Effector memory CD8-positive, alpha-beta T cell (primary cell): ENCODE measurements at regions not wholly inside any gene's neighbourhood (a gene's known extent, or its start where the extent isn't known, plus 50 kb on each side); places are given as distances from the start of the nearest gene placed in this dataset.

Experiments used
- ATAC-seq: fragments of 150-1000 bp; cut with Tn5 transposase; replicated peaks from 2 replicates; pipeline ENCODE4 v1.10.0; 2021; ENCODE audit warnings: mild to moderate bottlenecking, moderate library complexity
- DNase-seq, 3 experiments: peaks; one replicate each; pipeline ENCODE4 v3.0.0; 2021
- H3K27ac Mint-ChIP-seq, 2 donors: one replicate each; pipeline ENCODE4 v1.8.0; 2022; ENCODE audit warnings: mild to moderate bottlenecking in 2 of 2, mixed read lengths in 2 of 2, moderate library complexity in 2 of 2
- H3K27me3 Mint-ChIP-seq, 2 donors: one replicate each; pipeline ENCODE4 v1.8.0; 2022; ENCODE audit warnings: mixed read lengths in 2 of 2
- H3K36me3 Mint-ChIP-seq: one replicate; pipeline ENCODE4 v1.8.0; 2022; ENCODE audit warnings: mild to moderate bottlenecking, moderate library complexity, mixed read lengths; ENCODE audit not compliant: insufficient read depth
- H3K4me1 Mint-ChIP-seq, 2 donors: one replicate each; pipeline ENCODE4 v1.8.0; 2022; ENCODE audit warnings: low read depth in 2 of 2, mixed read lengths in 2 of 2
- H3K4me3 Mint-ChIP-seq, 2 donors: one replicate each; pipeline ENCODE4 v1.8.0; 2022; ENCODE audit warnings: mild to moderate bottlenecking in 2 of 2, mixed read lengths in 2 of 2, moderate library complexity in 2 of 2
- H3K9me3 Mint-ChIP-seq, 2 donors: one replicate each; pipeline ENCODE4 v1.8.0; 2022; ENCODE audit warnings: mixed read lengths in 2 of 2

GRCh38 chr16:80117556-80118130 lies 423.1 kb upstream of the DYNLRB2 start:
- H3K27ac Mint-ChIP-seq, result no peak overlapping the region
- H3K4me3 Mint-ChIP-seq, result no peak overlapping the region
- no peaks in the 10 kb centered on the region for H3K4me1 Mint-ChIP-seq
- peaks cover 11 to 34% of the 10 kb centered on the region in 2 donors for H3K27me3 Mint-ChIP-seq
- no peaks in the 10 kb centered on the region for H3K9me3 Mint-ChIP-seq
- H3K36me3 Mint-ChIP-seq, result no peaks in the 10 kb centered on the region
- DNase-seq, result no peak
- no peak for ATAC-seq

- no peak overlapping the region for H3K4me3 Mint-ChIP-seq
- H3K36me3 Mint-ChIP-seq, result peaks cover under 1% of the 10 kb centered on the region
- ATAC-seq (no peak), DNase-seq (no peak)
- H3K27me3 Mint-ChIP-seq, result peaks cover 20 to 37% of the 10 kb centered on the region in 2 donors
- H3K9me3 Mint-ChIP-seq, result no peaks in the 10 kb centered on the region
- no peaks in the 10 kb centered on the region for H3K4me1 Mint-ChIP-seq
- no peak overlapping the region for H3K27ac Mint-ChIP-seq
Measured at GRCh38 chr16:80116711-80117110, 424.1 kb upstream of the DYNLRB2 start.

DNA sequence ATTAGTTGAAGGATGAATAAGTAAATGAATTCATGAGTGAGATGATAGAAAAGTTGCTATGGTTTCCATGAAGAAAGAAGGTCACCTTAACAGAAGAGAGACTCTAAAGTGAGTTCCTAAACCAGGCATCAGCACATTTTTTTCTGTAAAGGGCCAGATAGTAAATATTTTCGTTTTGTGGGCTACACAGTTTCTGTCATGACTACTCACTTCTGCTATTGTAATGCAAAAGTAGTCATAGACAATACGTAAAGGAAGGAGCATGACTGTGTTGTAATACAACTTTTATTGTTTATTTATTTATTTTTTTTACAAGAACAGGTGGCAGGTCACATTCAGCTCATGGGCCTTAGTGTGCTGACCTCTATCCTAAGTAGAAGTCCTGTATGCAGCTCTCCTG lies 426.1 kb upstream of the DYNLRB2 start:
- Mint-ChIP-seq H3K27me3 (peaks cover 26 to 29% of the 10 kb centered on the region in 2 donors), H3K4me3 (no peak overlapping the region), H3K9me3 (no peaks in the 10 kb centered on the region), H3K27ac (no peak overlapping the region), H3K4me1 (no peaks in the 10 kb centered on the region), H3K36me3 (peaks cover 4% of the 10 kb centered on the region)
- DNase-seq, result no peak
- no peak for ATAC-seq

DNA sequence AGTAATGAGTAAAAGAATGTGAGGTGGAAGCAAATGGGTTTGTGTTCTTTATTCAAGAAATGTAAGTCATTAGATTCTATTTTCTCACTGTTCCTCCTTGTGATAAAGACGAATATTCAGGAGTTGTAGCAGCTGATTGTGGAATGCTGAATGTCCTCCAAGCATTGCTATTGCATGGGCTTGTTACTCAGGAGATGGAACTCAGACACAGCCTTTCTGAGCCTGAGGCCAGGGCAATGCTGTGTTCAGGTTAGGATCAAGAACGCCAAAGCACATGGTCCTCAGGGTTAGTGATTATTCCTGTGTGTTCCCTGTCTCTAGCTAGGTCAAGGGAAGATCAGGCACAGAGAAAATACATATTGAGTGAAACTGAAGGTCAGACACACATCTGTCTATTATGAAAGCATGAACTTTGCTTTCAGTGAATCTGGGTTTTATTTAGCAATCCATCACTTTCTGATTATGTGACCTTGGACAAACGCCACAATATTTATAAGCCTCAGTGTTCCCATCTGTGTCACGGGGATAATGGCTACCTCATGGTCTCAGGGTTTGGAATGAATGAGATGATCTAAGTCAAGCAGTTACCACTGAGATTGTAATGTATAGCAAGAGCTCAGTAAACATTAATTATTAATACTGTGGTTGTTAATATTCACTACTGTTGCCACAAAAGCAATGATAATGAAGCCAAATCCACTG lies 426.8 kb upstream of the DYNLRB2 start:
- H3K27ac Mint-ChIP-seq, result no peak overlapping the region
- no peak for ATAC-seq
- no peak for DNase-seq
- H3K4me3 Mint-ChIP-seq, result no peak overlapping the region
- peaks cover 24 to 26% of the 10 kb centered on the region in 2 donors for H3K27me3 Mint-ChIP-seq
- H3K36me3 Mint-ChIP-seq, result peaks cover 4% of the 10 kb centered on the region
- H3K9me3 Mint-ChIP-seq, result no peaks in the 10 kb centered on the region
- H3K4me1 Mint-ChIP-seq, result no peaks in the 10 kb centered on the region

DNA sequence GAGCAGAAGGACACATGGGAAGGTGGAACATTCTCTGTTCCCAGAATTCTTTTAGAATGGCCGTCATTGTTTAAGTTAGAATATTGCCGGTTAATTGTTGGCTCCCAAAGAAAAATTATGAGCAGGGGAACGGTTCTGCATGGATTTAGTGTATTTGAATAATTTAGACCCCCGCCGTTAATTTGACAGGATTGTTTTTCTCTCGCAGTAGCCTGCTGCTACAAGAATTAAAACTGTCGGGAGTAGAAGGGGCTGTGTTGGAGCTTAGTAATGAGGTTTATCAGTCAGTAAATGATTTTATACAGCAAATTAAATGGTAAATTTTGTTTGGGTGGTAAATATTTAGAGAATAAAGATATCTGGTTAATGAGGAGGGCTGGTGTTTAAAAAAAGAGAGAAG lies 431.2 kb upstream of the DYNLRB2 start:
- no peak overlapping the region for H3K4me3 Mint-ChIP-seq
- DNase-seq, result no peak
- H3K4me1 Mint-ChIP-seq, result no peaks in the 10 kb centered on the region
- no peaks in the 10 kb centered on the region for H3K9me3 Mint-ChIP-seq
- peaks cover 4% of the 10 kb centered on the region for H3K36me3 Mint-ChIP-seq
- no peak for ATAC-seq
- peaks cover 23 to 26% of the 10 kb centered on the region in 2 donors for H3K27me3 Mint-ChIP-seq
- H3K27ac Mint-ChIP-seq, result no peak overlapping the region

DNA sequence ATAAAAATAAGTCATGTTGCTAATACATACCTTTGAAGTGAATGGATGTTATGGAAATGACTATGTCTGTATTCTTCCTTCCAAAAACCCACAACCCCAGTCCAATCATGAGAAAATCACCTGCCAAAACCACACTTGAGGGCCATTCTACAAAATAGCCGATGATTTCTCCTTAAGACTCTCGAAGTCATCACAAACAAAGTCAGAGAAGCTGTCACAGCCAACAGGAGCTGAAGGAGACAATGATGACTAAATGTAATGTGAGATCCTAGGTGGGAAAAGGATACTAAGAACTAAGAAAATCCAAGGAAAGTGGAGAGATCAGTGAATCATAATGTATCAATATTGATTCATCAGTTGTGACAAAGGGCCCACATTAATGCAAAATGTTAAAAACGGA lies 432.9 kb upstream of the DYNLRB2 start:
- no peak for ATAC-seq
- Mint-ChIP-seq H3K4me3 (no peak overlapping the region), H3K27me3 (peaks cover 33 to 38% of the 10 kb centered on the region in 2 donors), H3K4me1 (no peaks in the 10 kb centered on the region), H3K27ac (no peak overlapping the region), H3K9me3 (no peaks in the 10 kb centered on the region), H3K36me3 (peaks cover 4% of the 10 kb centered on the region)
- DNase-seq, result no peak

GRCh38 chr16:80105751-80106150 lies 435.0 kb upstream of the DYNLRB2 start:
- Mint-ChIP-seq H3K27ac (no peak overlapping the region), H3K4me3 (no peak overlapping the region), H3K4me1 (no peaks in the 10 kb centered on the region), H3K27me3 (peaks cover 20 to 26% of the 10 kb centered on the region in 2 donors), H3K36me3 (no peaks in the 10 kb centered on the region), H3K9me3 (no peaks in the 10 kb centered on the region)
- DNase-seq (no peak), ATAC-seq (no peak)

DNA sequence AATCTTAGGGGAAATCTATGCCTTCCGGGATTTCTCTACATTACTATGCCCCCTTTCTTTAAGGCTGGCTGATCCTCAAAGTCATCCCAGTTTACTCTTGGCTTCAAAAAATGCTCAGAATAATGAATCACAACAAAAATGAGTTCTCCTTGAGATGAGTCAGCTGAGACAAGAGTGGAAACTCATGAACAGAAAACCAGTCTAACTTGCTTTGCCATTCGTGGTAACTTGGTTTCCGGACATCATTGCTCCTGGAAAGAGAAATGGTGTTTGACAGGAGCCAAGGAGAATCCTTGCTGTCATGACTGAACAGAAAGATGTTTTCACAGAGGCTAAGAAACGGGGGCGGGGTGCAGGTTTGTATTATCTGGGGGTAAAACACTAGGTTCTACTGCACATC lies 435.6 kb upstream of the DYNLRB2 start:
- H3K4me3 Mint-ChIP-seq, result no peak overlapping the region
- H3K4me1 Mint-ChIP-seq, result no peaks in the 10 kb centered on the region
- H3K27me3 Mint-ChIP-seq, result peaks cover 20 to 30% of the 10 kb centered on the region in 2 donors
- ATAC-seq (no peak), DNase-seq (no peak)
- no peak overlapping the region for H3K27ac Mint-ChIP-seq
- H3K36me3 Mint-ChIP-seq, result no peaks in the 10 kb centered on the region
- H3K9me3 Mint-ChIP-seq, result no peaks in the 10 kb centered on the region

GRCh38 chr16:80104401-80104800 lies 436.4 kb upstream of the DYNLRB2 start:
- Mint-ChIP-seq H3K36me3 (no peaks in the 10 kb centered on the region), H3K4me3 (no peak overlapping the region)
- no peak for ATAC-seq

GRCh38 chr16:80103463-80103862 lies 437.3 kb upstream of the DYNLRB2 start:
- Mint-ChIP-seq H3K27me3 (peaks cover 30 to 43% of the 10 kb centered on the region in 2 donors), H3K9me3 (peaks cover 0 to 4% of the 10 kb centered on the region in 2 donors), H3K4me3 (no peak overlapping the region), H3K4me1 (no peaks in the 10 kb centered on the region), H3K27ac (no peak overlapping the region), H3K36me3 (no peaks in the 10 kb centered on the region)
- DNase-seq (no peak), ATAC-seq (no peak)

More at GRCh38 chr16:80104401-80104800, 436.4 kb upstream of the DYNLRB2 start:
- no peak for DNase-seq
- Mint-ChIP-seq H3K27me3 (peaks cover 20 to 34% of the 10 kb centered on the region in 2 donors), H3K9me3 (no peaks in the 10 kb centered on the region), H3K4me1 (no peaks in the 10 kb centered on the region), H3K27ac (no peak overlapping the region)

DNA sequence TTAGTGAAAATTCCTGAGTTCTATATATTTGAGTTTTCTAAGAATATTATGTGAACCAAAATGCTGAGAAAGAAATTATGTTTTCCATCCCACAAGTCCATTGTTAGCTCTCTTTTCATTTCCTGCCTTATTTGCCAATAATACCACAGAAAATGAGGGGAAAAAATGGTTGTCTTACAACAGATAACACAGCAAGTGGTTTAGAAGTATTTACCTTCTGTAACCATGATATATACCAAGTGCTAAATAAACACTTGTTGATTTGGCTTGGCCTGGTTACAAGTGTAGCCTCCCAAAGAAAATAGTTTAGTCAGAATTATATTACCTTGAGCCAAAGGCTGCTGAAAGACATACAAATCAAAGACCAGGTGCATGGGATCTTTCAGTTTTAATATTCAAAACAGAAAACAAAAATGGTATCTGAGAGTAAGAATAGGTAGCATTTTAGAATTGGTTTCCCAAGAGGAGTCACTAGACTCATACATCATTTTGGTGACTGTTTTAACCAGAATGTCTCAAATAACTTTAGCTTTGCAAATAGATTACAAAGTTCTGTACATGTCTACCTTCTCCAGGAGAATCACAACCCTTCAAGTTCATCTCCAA lies 439.8 kb upstream of the DYNLRB2 start:
- Mint-ChIP-seq H3K9me3 (peaks cover 0 to 7% of the 10 kb centered on the region in 2 donors), H3K4me3 (no peak overlapping the region), H3K4me1 (no peaks in the 10 kb centered on the region), H3K36me3 (no peaks in the 10 kb centered on the region), H3K27ac (no peak overlapping the region), H3K27me3 (peaks cover 40 to 45% of the 10 kb centered on the region in 2 donors)
- ATAC-seq (no peak), DNase-seq (no peak)

DNA sequence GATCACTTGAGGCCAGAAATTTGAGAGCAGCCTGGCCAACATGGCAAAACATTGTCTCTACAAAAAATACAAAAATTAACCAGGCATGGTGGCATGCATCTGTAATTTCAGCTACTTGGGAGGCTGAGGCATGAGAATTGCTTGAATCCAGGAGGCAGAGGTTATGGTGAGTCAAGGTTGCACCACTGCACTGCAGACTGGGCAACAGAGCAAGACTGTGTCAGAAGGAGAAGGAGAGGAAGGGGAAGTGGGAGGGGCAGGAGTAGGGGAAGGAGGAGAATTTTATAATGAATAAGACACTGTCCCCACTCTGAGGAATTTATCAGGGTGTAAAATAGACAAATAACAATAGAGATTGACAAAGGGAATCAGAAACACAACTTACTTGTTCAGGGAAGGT lies 440.6 kb upstream of the DYNLRB2 start:
- peaks cover 0 to 7% of the 10 kb centered on the region in 2 donors for H3K9me3 Mint-ChIP-seq
- no peak overlapping the region for H3K4me3 Mint-ChIP-seq
- DNase-seq, result no peak
- H3K27me3 Mint-ChIP-seq, result peaks cover 38 to 41% of the 10 kb centered on the region in 2 donors
- no peaks in the 10 kb centered on the region for H3K36me3 Mint-ChIP-seq
- H3K27ac Mint-ChIP-seq, result no peak overlapping the region
- H3K4me1 Mint-ChIP-seq, result no peaks in the 10 kb centered on the region
- no peak for ATAC-seq

GRCh38 chr16:80097098-80097497 lies 443.7 kb upstream of the DYNLRB2 start:
- Mint-ChIP-seq H3K27ac (no peak overlapping the region), H3K4me3 (no peak overlapping the region), H3K9me3 (peaks cover 0 to 7% of the 10 kb centered on the region in 2 donors), H3K27me3 (peaks cover 46 to 51% of the 10 kb centered on the region in 2 donors), H3K4me1 (no peaks in the 10 kb centered on the region), H3K36me3 (no peaks in the 10 kb centered on the region)
- DNase-seq, result no peak
- ATAC-seq, result no peak

- Mint-ChIP-seq H3K4me1 (no peaks in the 10 kb centered on the region), H3K27me3 (peaks cover 41 to 47% of the 10 kb centered on the region in 2 donors), H3K27ac (no peak overlapping the region), H3K4me3 (no peak overlapping the region), H3K36me3 (no peaks in the 10 kb centered on the region), H3K9me3 (peaks cover 0 to 3% of the 10 kb centered on the region in 2 donors)
- DNase-seq (no peak), ATAC-seq (no peak)
Measured at GRCh38 chr16:80092681-80093080, 448.1 kb upstream of the DYNLRB2 start.
